ENCODE measurements at regions not wholly inside any gene's neighbourhood (a gene's known extent, or its start where the extent isn't known, plus 50 kb on each side); places are given as distances from the start of the nearest gene placed in this dataset.
A peak's percentile ranks its signal among the peaks of the same experiment; 100 is the strongest.
"Not testable (repeated sequence)": the region's sequence is repeated elsewhere in the genome, so short reads cannot be mapped to it uniquely, and the experiment has no call there.

DNA sequence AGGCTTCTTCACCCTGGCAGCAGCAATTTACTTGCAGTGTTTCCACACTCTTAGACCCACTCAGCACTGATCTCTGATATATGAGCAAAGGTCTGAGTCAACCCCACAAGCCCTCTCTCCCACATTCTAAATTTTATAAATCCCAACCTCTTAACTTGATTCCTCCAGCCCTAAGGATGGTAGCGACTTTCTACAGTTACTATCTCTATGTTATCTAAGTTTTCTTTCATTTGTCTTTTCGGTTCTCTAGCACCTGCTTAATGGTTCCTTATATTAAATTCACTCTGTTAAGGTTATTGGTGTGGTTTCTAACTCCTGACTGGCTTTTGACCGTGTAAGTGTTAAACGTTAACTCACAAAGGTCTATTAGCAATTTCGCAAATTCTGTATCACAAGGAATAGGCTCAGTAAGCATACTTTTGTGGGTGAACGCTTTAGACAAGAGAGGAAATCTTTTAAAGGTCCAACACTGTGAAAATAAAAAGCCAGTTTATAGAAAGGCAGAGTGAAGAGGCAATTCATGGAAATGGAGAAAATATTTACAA lies 99.3 kb downstream of the DLEU7 start:
- no peak for FAIRE-seq

DNA sequence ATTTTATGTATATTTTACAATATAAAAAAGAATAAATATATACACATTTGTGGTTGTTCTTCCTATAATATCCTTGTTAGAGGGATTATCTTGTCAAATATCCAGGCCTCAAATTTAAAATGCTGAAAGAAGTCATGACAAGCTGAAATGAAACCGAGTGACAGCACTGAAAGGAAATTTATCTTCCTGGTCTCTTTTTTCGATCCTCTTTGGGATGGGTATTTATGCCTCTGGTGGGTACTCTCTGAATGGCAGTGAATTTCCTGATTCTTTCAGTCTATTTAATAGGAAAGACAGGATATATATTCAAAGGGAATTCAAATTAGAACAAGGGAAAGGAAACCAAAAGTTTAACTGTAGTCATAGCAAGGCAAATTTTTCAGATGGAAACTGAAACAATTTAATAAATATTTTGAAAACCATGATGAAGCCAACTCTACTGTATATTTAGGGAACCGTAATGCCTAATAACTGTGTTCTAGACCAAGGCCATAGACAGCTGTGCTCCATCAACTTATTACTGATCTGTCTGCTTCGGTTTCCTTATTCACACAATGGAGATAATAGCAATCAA lies 97.9 kb downstream of the DLEU7 start:
- DNase-seq (ENCODE audit: insufficient read length, low spot score), result no peak
- peak; percentile 37 for FAIRE-seq

More for the DNA sequence above, 99.3 kb downstream of the DLEU7 start:
- no peak for DNase-seq (ENCODE audit: insufficient read length, low spot score)

DNA sequence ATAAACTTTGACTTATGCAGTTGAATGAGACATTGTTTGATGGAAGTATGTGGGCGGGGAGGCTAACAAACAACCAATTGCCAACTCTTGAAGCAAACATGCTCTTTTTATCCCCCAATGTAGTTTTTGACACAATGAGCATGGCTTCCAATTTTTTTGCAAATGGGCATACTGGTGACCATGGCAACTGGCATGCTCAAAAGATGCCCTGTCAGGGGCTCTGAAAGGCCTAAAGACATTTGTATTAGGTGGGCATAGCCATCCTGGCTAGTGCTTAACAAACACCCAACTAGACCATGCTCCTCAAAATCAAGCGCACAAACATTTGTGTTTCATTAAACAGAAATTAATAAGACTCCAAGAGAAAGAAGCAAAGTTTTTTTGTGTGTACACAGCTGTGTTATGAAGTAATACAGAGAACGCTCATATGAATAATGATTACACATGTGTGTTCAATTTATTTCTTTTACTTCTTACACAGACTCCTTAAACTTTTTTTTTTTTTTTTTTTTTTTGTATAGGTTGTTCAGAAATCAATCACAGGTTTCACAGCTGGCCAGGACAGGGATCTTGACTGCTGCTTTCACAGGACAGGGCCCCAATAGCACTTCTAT lies 95.6 kb downstream of the DLEU7 start:
- no peak for DNase-seq (ENCODE audit: insufficient read length, low spot score)
- no peak for FAIRE-seq

DNA sequence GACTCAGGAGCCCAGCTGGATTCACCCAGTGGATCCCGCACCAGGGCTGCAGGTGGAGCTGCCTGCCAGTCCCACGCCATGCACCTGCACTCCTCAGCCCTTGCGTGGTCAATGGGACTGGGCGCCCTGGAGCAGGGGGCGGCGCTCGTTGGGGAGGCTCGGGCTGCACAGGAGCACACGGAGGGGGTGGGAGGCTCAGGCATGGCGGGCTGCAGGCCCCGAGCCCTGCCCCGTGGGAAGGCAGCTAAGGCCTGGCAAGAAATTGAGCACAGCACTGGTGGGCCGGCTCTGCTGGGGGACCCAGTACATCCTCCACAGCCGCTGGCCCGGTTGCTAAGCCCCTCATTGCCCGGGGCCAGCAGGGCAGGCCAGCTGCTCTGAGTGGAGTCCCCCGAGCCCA lies 90.3 kb downstream of the DLEU7 start:
- not testable (repeated sequence) for FAIRE-seq; DNase-seq (ENCODE audit: insufficient read length, low spot score)

DNA sequence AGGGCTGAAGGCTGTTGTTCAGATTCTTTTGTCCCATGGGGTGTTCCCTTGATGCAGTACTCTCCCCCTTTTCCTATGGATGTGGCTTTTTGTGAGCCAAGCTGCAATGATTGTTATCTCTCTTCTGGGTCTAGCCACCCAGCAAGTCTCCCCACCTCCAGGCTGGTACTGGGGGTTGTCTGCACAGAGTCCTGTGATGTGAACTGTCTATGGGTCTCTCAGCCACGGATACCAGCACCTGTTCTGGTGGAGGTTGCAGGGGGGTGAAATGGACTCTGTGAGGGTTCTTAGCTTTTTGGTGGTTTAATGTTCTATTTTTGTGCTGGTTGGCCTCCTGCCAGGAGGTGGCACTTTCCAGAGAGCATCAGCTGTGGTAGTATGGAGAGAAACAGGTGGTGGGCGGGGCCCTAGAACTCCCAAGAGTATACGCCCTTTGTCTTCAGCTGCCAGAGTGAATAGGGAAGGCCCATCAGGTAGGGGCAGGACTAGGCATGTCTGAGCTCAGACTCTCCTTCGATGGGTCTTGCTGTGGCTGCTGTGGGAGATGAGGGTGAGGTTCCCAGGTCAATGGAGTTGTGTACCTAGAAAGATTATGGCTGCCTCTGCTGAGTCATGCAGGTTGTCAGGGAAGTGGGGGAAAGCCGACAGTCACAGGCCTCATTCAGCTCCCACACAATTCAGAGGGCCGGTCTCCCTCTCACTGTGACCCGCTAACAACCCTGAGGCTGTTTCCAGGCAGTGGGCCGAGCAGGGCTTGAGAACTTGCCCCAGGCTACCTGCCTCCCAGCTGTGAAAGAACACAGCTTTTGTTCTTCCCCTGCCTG lies 87.4 kb downstream of the DLEU7 start:
- DNase-seq (ENCODE audit: insufficient read length, low spot score), result not testable (repeated sequence)
- peak; percentile 33 for FAIRE-seq

DNA sequence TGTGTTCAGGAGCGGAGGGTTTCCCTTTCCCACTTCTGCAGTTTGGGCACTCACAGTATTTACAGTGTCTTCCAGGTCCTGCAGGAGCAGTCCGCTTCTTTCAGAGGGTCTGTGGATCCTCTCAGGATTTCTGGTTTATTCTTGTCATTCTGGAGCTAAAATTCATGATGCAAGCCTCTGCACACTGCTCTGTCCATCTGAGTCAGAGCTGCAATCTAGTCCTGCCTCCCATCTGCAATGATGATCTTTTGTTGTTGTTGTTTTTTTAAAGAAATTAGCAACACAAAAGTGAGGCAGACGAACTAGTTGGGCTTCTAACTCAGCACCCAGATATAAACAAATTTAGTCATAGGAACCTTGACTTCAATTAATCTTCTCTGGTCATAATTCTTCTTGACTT lies 86.5 kb downstream of the DLEU7 start:
- no peak for DNase-seq (ENCODE audit: insufficient read length, low spot score)
- FAIRE-seq, result no peak

DNA sequence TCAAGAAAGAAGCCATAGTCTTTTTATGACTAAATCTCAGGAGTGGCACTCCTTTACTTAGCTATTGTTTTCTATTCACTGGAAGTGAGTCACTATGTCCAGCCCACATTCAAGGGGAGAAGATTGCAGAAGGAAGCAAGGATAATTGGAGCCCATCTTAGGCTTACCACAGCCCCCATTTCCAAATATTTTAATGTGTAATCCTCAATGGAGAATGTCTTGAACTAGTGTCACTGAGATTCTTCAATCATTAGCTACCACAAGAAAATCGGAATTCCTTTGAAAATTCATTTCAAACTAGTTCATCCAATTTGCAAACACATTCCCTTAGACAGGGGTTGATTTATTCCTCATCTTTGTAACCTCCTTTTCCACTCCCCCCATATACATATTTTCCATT lies 84.7 kb downstream of the DLEU7 start:
- DNase-seq (ENCODE audit: insufficient read length, low spot score) (no peak), FAIRE-seq (no peak)

DNA sequence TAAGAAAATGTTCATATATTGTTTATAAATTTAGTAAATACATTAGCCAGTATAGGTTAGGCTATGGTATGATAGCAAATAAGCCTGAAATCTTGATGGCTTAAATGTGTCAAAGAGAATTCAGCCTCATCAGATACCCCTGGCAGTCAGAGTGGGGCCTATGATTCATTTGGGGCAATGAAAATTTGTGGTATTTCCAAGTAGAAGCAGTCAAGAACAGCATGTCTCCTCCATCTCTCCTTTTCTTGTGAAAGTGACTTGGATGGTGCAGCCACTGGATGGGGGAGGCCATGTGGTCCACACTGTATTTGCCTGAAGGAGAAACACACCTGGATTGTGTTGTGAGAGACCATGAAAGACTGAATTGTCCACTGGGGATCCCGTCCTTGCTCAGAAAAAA lies 82.7 kb downstream of the DLEU7 start:
- no peak for FAIRE-seq
- no peak for DNase-seq (ENCODE audit: insufficient read length, low spot score)

DNA sequence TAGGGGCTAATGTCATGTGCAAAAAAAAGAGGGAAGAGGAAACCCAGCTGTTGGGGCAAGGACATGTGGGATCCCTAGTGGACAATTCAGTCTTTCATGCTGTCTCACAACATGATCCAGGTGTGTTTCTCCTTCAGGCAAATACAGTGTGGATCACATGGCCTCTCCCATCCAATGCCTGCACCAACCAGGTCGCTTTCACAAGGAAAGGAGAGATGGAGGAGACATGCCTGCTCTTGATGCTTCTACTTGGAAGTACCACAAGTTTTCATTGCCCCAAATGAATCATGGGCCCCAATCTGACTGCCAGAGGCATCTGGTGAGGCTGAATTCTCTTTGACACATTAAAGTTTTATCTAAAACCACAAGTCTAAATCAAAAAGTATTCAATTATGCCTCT lies 82.1 kb downstream of the DLEU7 start:
- FAIRE-seq, result no peak

DNA sequence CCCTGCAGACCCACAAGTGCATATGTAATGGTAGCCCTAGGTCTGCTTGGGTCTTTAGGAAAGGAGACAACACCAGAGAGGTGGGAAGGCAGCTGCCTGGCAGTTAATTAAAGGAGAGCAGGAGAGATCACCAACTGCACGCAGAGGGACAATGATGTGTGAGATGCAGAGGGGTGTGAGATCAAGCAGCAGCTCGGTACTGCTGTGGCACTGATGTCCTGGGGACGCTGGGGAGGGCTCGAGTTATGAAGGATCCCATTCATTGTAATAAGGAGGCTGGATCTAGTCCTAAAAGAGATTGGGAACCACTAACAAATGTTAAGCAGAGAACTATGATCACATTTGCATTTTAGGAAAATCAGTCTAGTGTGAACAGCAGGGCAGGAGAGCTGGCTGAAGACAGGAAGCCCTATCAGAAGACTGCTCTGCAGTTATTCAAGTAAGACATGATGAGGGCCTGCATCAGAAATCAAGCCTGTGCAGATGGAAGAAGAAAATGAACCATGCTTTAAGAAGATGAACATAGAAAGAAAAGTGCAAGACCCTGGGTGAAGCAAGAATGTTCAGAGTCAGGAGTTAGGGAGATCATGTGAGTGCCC lies 80.4 kb downstream of the DLEU7 start:
- FAIRE-seq (peak; percentile 35), DNase-seq (ENCODE audit: insufficient read length, low spot score) (no peak)

More for the DNA sequence above, 82.1 kb downstream of the DLEU7 start:
- DNase-seq (ENCODE audit: insufficient read length, low spot score), result no peak

DNA sequence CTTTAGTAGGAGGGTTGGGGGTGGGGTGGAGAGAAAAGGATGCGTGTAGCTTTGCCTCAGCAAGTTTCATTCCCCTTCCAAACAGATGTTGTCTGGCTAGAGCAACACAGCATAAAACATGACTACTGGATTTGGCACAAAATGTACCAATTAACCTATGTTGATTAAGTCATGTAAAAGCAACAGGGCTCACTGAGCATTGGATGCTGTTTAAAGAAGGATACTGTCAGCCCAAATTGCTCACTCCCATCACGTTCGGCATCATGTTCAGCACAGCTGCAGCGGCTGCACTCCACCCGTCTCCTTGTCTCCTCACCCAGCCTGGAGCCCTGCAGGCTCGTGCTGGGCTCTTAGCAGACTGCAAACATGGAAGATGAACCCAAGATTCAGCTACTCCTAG lies 77.5 kb downstream of the DLEU7 start:
- no peak for FAIRE-seq
- no peak for DNase-seq (ENCODE audit: insufficient read length, low spot score)

DNA sequence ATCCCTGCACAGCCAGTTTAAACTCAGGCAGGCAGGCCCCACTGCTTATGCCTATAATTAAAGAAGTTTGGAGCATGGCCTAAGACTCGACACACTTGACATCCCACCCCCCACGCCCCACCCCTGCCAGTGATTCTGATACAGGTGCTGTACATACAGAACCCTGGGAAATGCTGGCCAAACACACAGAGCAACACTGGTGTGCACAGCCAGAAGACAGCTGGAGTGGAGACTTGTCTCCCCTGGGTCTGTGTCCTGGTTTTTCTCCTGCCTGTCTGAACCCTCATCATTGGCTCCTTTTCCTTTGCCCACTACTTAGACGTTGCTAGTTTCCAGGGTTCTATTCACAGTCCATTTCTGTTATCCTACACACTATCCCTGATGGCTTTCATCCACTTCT lies 76.8 kb downstream of the DLEU7 start:
- FAIRE-seq (no peak), DNase-seq (ENCODE audit: insufficient read length, low spot score) (no peak)

DNA sequence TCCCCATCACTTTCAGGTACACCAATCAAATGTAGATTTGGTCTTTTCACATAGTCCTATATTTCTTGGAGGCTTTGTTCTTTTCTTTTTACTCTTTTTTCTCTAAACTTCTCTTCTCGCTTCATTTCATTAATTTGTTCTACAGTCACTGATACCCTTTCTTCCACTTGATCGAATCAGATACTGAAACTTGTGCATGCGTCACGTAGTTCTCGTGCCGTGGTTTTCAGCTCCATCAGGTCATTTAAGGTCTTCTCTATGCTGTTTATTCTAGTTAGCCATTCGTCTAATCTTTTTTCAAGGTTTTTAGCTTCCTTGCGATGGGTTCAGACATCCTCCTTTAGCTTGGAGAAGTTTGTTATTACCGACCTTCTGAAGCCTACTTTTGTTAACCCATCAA lies 70.6 kb downstream of the DLEU7 start:
- not testable (repeated sequence) for FAIRE-seq; DNase-seq (ENCODE audit: insufficient read length, low spot score)
